ENCODE measurements at regions not wholly inside any gene's neighbourhood (a gene's known extent, or its start where the extent isn't known, plus 50 kb on each side); places are given as distances from the start of the nearest gene placed in this dataset.

DNA sequence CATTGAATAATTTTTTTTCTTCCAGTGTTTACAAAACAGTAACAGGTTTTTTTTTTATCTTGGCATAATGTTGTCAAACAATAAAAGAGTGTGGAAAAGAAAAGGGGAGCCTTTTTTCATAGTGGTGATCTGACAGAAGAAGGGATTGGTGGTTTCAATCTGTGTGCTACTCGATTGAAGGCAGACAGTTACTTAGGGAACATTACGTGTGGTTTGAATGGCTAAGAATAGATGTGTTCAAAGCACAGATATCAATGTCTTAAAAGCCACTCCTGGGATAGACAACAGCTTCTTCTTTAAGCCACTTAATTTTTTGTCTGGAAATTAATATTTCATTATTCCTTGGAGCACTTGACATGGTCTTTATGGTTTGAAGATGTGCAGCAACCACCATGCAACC lies 558.6 kb upstream of the ADGRL2 start:
- Histone ChIP-seq H3K9me3 (ENCODE audit: control insufficient read depth in 3 of 3, low read length in 3 of 3) (no peaks in the 10 kb centered on the region), H3K9ac (ENCODE audit: low read depth in 1 of 3, low read length in 3 of 3) (no peak overlapping the region), H3K4me3 (ENCODE audit: low read length in 3 of 3) (no peak overlapping the region), H3K36me3 (ENCODE audit: control insufficient read depth in 3 of 3, insufficient read depth in 3 of 3, low read length in 3 of 3) (no peaks in the 10 kb centered on the region), H3K27ac (ENCODE audit: low read depth, low read length) (no peak overlapping the region), H3K27me3 (ENCODE audit: control insufficient read depth in 3 of 3, insufficient read depth in 3 of 3, low read length in 3 of 3) (no peaks in the 10 kb centered on the region), H3K4me1 (ENCODE audit: control insufficient read depth in 3 of 3, insufficient read depth in 3 of 3, low read length in 3 of 3) (no peaks in the 10 kb centered on the region)

DNA sequence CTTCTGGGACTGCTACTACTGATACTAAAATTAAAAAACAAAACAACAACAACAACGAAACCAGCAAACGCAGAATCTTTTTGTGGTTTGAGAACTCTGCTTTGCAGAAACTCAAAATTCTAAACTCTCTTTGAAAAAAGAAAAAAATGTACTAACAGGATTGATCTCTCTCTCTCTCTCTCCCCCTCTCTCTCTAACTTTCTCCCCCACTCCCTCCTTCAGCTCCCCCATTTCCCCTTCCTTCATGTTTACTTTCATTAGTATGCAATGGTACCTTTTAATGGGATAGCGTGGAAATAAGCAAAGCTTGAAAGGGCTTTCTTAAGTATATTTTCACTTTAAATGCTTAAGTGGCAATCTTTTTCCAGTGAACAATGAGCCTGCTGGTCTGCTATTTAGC lies 562.6 kb upstream of the ADGRL2 start:
- Histone ChIP-seq H3K27me3 (ENCODE audit: control insufficient read depth in 3 of 3, insufficient read depth in 3 of 3, low read length in 3 of 3) (no peaks in the 10 kb centered on the region), H3K4me3 (ENCODE audit: low read length in 3 of 3) (peak overlapping the region in 1 of 3 donors; percentile 24), H3K4me1 (ENCODE audit: control insufficient read depth in 3 of 3, insufficient read depth in 3 of 3, low read length in 3 of 3) (no peaks in the 10 kb centered on the region), H3K36me3 (ENCODE audit: control insufficient read depth in 3 of 3, insufficient read depth in 3 of 3, low read length in 3 of 3) (no peaks in the 10 kb centered on the region), H3K27ac (ENCODE audit: low read depth, low read length) (no peak overlapping the region), H3K9me3 (ENCODE audit: control insufficient read depth in 3 of 3, low read length in 3 of 3) (no peaks in the 10 kb centered on the region), H3K9ac (ENCODE audit: low read depth in 1 of 3, low read length in 3 of 3) (no peak overlapping the region)

DNA sequence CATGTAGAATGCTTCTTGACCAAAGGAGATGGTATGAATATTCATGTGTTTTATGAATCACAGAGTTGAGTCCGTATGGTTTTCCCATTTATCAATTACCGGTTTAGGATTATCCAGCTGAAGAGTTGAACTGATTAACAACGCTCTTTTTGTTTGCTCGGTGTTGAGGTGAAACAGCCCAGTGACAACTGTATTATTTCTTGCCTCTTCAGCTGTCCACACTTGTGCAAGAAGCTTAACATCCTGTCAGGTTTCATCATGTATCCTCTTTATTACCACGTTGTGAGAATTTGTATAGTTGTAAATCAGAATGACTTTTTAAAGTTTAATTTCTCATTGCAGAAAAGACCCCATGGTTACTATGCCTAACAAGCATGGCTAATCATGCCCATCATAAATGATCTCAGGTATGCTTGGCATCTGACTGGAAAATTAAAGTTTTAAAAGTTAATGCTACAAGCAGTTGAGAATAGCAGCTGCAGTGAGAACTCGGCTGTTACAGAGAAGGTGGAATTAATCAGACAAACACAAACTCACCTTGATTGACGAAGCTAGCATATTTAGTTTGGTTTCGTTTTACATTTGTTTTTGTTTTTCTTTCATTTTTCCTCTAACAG lies 563.2 kb upstream of the ADGRL2 start:
- Histone ChIP-seq H3K36me3 (ENCODE audit: control insufficient read depth in 3 of 3, insufficient read depth in 3 of 3, low read length in 3 of 3) (no peaks in the 10 kb centered on the region), H3K4me1 (ENCODE audit: control insufficient read depth in 3 of 3, insufficient read depth in 3 of 3, low read length in 3 of 3) (no peaks in the 10 kb centered on the region), H3K9ac (ENCODE audit: low read depth in 1 of 3, low read length in 3 of 3) (no peak overlapping the region), H3K9me3 (ENCODE audit: control insufficient read depth in 3 of 3, low read length in 3 of 3) (no peaks in the 10 kb centered on the region), H3K4me3 (ENCODE audit: low read length in 3 of 3) (peak overlapping the region in 1 of 3 donors; percentile 24), H3K27me3 (ENCODE audit: control insufficient read depth in 3 of 3, insufficient read depth in 3 of 3, low read length in 3 of 3) (no peaks in the 10 kb centered on the region), H3K27ac (ENCODE audit: low read depth, low read length) (no peak overlapping the region)

DNA sequence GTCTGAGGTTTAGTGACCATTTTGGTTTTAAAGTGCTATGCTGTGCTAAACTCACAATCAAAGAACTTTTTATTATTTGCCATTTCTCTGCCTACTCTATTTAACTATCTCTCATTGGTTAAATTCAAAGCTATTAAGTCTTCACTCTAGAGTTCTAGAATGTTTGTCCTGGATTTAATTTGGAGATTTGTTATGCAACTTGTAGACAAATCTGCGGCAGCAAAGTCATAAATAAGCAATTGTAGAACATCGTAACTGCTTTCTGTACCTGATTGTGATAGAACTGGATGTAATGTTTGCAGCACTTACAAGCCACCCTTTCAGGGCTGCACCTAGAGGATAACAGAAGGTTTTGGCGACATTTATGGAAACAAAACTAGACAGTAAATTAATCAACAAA lies 566.5 kb upstream of the ADGRL2 start:
- Histone ChIP-seq H3K9me3 (ENCODE audit: control insufficient read depth in 3 of 3, low read length in 3 of 3) (no peaks in the 10 kb centered on the region), H3K27me3 (ENCODE audit: control insufficient read depth in 3 of 3, insufficient read depth in 3 of 3, low read length in 3 of 3) (no peaks in the 10 kb centered on the region), H3K36me3 (ENCODE audit: control insufficient read depth in 3 of 3, insufficient read depth in 3 of 3, low read length in 3 of 3) (no peaks in the 10 kb centered on the region), H3K27ac (ENCODE audit: low read depth, low read length) (no peak overlapping the region), H3K4me3 (ENCODE audit: low read length in 3 of 3) (no peak overlapping the region), H3K4me1 (ENCODE audit: control insufficient read depth in 3 of 3, insufficient read depth in 3 of 3, low read length in 3 of 3) (no peaks in the 10 kb centered on the region), H3K9ac (ENCODE audit: low read depth in 1 of 3, low read length in 3 of 3) (no peak overlapping the region)

DNA sequence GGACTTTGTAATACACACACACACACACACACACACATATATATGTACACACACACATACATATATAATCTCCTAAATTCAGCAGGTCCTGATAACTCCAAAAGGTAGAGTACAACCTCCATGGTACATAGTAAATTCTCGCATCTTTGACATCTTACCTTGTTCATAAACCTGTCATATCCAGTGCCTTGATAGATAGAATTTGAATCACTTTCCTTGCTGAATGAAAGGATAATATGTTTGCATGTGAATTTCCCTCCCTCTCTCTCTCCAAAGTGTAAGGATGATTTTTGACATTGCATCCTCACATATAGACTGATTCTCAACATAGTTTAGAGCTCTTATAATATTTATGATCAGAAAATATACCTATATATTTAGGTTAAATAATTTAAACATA lies 567.1 kb upstream of the ADGRL2 start:
- Histone ChIP-seq H3K36me3 (ENCODE audit: control insufficient read depth in 3 of 3, insufficient read depth in 3 of 3, low read length in 3 of 3) (no peaks in the 10 kb centered on the region), H3K27ac (ENCODE audit: low read depth, low read length) (no peak overlapping the region), H3K27me3 (ENCODE audit: control insufficient read depth in 3 of 3, insufficient read depth in 3 of 3, low read length in 3 of 3) (no peaks in the 10 kb centered on the region), H3K4me3 (ENCODE audit: low read length in 3 of 3) (no peak overlapping the region), H3K9me3 (ENCODE audit: control insufficient read depth in 3 of 3, low read length in 3 of 3) (no peaks in the 10 kb centered on the region), H3K9ac (ENCODE audit: low read depth in 1 of 3, low read length in 3 of 3) (no peak overlapping the region), H3K4me1 (ENCODE audit: control insufficient read depth in 3 of 3, insufficient read depth in 3 of 3, low read length in 3 of 3) (no peaks in the 10 kb centered on the region)

DNA sequence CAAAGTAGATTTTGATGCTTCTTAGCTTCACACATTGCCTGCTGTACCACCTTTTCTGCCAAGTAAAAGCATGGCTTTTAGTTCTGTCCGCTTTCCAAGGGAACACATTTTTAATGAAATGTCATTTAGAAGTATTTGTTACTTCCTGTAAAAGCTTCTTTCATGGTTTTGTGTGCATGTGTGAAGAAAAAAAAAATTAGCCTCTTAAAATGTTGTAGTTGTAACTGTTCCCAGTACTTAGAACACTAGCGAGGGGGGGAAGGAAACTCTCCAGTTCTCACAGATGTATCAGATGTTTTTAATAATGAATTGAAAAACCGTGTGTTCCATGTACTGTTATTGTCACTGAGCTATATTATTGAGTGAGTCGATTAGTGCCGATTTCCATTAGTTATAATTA lies 568.3 kb upstream of the ADGRL2 start:
- Histone ChIP-seq H3K27me3 (ENCODE audit: control insufficient read depth in 3 of 3, insufficient read depth in 3 of 3, low read length in 3 of 3) (no peaks in the 10 kb centered on the region), H3K36me3 (ENCODE audit: control insufficient read depth in 3 of 3, insufficient read depth in 3 of 3, low read length in 3 of 3) (no peaks in the 10 kb centered on the region), H3K27ac (ENCODE audit: low read depth, low read length) (no peak overlapping the region), H3K4me3 (ENCODE audit: low read length in 3 of 3) (no peak overlapping the region), H3K9me3 (ENCODE audit: control insufficient read depth in 3 of 3, low read length in 3 of 3) (no peaks in the 10 kb centered on the region), H3K4me1 (ENCODE audit: control insufficient read depth in 3 of 3, insufficient read depth in 3 of 3, low read length in 3 of 3) (no peaks in the 10 kb centered on the region), H3K9ac (ENCODE audit: low read depth in 1 of 3, low read length in 3 of 3) (no peak overlapping the region)

DNA sequence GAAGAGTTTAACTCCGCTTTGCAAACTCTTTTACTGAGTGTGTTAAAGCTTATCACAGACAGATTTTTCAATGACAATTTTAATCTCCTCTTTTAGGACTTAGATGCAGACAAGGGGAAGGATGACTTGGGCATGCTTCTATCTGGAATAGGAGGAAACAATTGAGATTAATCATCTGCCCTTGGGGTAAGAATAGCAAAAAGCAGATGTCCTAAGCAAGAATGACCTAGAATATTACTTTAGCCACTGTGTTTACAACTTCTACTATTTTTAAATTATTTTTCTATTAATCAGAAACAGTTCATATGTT lies 569.0 kb upstream of the ADGRL2 start:
- Histone ChIP-seq H3K27me3 (ENCODE audit: control insufficient read depth in 3 of 3, insufficient read depth in 3 of 3, low read length in 3 of 3) (no peaks in the 10 kb centered on the region), H3K36me3 (ENCODE audit: control insufficient read depth in 3 of 3, insufficient read depth in 3 of 3, low read length in 3 of 3) (no peaks in the 10 kb centered on the region), H3K27ac (ENCODE audit: low read depth, low read length) (no peak overlapping the region), H3K9ac (ENCODE audit: low read depth in 1 of 3, low read length in 3 of 3) (no peak overlapping the region), H3K4me3 (ENCODE audit: low read length in 3 of 3) (no peak overlapping the region), H3K4me1 (ENCODE audit: control insufficient read depth in 3 of 3, insufficient read depth in 3 of 3, low read length in 3 of 3) (no peaks in the 10 kb centered on the region), H3K9me3 (ENCODE audit: control insufficient read depth in 3 of 3, low read length in 3 of 3) (no peaks in the 10 kb centered on the region)

DNA sequence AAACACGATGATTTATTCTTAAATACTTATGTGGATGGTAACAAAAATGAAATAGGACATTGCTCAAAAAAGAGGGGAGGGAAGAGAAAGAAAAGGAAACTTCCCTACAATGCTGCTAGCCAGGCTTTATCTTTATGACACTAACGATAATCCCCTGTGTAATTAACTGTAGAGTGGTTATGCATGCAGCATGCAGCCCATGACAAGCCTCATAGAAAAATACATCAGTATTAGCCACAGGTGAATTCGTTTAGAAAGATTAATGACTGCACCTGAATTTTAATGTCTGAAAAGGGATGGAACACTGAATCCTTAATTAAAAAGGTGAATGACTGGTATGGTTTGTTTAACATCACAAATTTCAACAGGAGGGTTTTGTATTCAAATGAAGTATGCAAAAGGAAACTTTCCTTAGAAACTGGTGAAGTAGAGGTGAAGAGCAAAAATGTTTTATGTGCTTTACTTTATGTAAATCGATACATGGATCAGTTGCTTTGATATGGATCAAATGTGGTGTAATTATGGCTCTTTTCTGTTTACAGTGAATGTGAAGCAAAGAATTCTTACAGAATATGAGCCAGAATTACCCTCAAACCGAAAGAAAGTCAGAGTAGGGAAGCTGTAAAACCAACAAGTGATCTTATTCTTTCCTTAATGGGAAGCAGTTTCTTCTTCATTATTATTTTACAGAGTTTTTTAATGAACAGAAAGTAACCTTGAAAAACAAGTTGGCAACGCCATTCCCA lies 569.6 kb upstream of the ADGRL2 start:
- H3K27me3 ChIP-seq (ENCODE audit: control insufficient read depth in 3 of 3, insufficient read depth in 3 of 3, low read length in 3 of 3), result no peaks in the 10 kb centered on the region
- H3K4me3 ChIP-seq (ENCODE audit: low read length in 3 of 3), result no peak overlapping the region
- H3K9ac ChIP-seq (ENCODE audit: low read depth in 1 of 3, low read length in 3 of 3), result no peak overlapping the region
- H3K4me1 ChIP-seq (ENCODE audit: control insufficient read depth in 3 of 3, insufficient read depth in 3 of 3, low read length in 3 of 3), result no peaks in the 10 kb centered on the region
- H3K9me3 ChIP-seq (ENCODE audit: control insufficient read depth in 3 of 3, low read length in 3 of 3), result no peaks in the 10 kb centered on the region
- H3K27ac ChIP-seq (ENCODE audit: low read depth, low read length), result no peak overlapping the region
- no peaks in the 10 kb centered on the region for H3K36me3 ChIP-seq (ENCODE audit: control insufficient read depth in 3 of 3, insufficient read depth in 3 of 3, low read length in 3 of 3)

DNA sequence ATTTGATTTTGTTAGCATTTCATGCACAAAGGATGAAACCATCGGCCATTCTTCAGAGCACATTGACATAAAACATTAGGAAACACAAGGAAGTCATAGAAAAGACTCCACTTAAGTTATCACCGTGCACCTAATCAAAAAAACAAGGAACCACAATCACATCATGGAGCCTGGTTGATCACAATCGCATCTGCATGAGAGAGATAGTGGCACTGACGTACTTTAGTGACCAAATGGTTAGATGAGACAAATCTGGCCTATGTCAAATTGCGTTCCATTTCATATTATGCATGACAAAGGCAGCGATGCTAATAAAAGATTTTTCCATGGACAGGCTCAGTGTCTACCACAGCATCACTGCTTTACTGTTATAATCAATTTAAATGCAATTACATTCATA lies 571.8 kb upstream of the ADGRL2 start:
- no peaks in the 10 kb centered on the region for H3K4me1 ChIP-seq (ENCODE audit: control insufficient read depth in 3 of 3, insufficient read depth in 3 of 3, low read length in 3 of 3)
- no peaks in the 10 kb centered on the region for H3K9me3 ChIP-seq (ENCODE audit: control insufficient read depth in 3 of 3, low read length in 3 of 3)
- H3K4me3 ChIP-seq (ENCODE audit: low read length in 3 of 3), result no peak overlapping the region
- H3K9ac ChIP-seq (ENCODE audit: low read depth in 1 of 3, low read length in 3 of 3), result no peak overlapping the region
- no peaks in the 10 kb centered on the region for H3K36me3 ChIP-seq (ENCODE audit: control insufficient read depth in 3 of 3, insufficient read depth in 3 of 3, low read length in 3 of 3)
- H3K27ac ChIP-seq (ENCODE audit: low read depth, low read length), result no peak overlapping the region
- H3K27me3 ChIP-seq (ENCODE audit: control insufficient read depth in 3 of 3, insufficient read depth in 3 of 3, low read length in 3 of 3), result no peaks in the 10 kb centered on the region

DNA sequence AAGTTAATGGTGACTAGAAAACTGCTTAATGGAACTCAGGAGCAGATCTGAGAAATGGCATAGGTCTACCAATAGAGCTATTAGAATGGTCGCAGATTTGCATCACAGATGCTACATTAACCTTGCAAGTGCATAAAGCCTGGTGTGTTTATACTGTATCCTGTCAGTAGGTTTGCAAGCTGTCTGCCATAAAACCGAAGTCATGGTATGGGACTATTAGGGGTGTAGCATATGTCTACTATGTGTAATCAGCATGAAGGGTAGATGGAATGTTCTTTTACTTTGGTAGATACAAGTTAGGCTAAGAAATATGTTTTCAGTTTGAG lies 574.2 kb upstream of the ADGRL2 start:
- no peaks in the 10 kb centered on the region for H3K27me3 ChIP-seq (ENCODE audit: control insufficient read depth in 3 of 3, insufficient read depth in 3 of 3, low read length in 3 of 3)
- no peaks in the 10 kb centered on the region for H3K36me3 ChIP-seq (ENCODE audit: control insufficient read depth in 3 of 3, insufficient read depth in 3 of 3, low read length in 3 of 3)
- no peaks in the 10 kb centered on the region for H3K9me3 ChIP-seq (ENCODE audit: control insufficient read depth in 3 of 3, low read length in 3 of 3)
- H3K9ac ChIP-seq (ENCODE audit: low read depth in 1 of 3, low read length in 3 of 3), result no peak overlapping the region
- H3K4me1 ChIP-seq (ENCODE audit: control insufficient read depth in 3 of 3, insufficient read depth in 3 of 3, low read length in 3 of 3), result no peaks in the 10 kb centered on the region
- H3K4me3 ChIP-seq (ENCODE audit: low read length in 3 of 3), result no peak overlapping the region
- H3K27ac ChIP-seq (ENCODE audit: low read depth, low read length), result no peak overlapping the region
